Hematopoietic multipotent progenitor cell (in vitro differentiated cells): ENCODE measurements at regions not wholly inside any gene's neighbourhood (a gene's known extent, or its start where the extent isn't known, plus 50 kb on each side); places are given as distances from the start of the nearest gene placed in this dataset.
"Not testable (repeated sequence)": the region's sequence is repeated elsewhere in the genome, so short reads cannot be mapped to it uniquely, and the experiment has no call there.

ENCODE experiments used
- DNase-seq, 3 donors: peaks; one replicate each; pipeline ENCODE4 v3.0.0-alpha.2; 2011 to 2015; ENCODE audit warnings: low read depth in 2 of 3, low spot score in 2 of 3

- no peak for DNase-seq
Observed at GRCh38 chr15:92705764-92706163, 50.2 kb upstream of the FAM174B start.

GRCh38 chr15:92706201-92706600, 50.6 kb upstream of the FAM174B start:
- no peak for DNase-seq

- no peak for DNase-seq
Observed at GRCh38 chr15:92707880-92708551, 52.4 kb upstream of the FAM174B start.

- no peak for DNase-seq
Observed at GRCh38 chr15:92708635-92709034, 53.1 kb upstream of the FAM174B start.

- DNase-seq, result peak in 2 of 3 donors; percentile 26 to 51
Observed at GRCh38 chr15:92709110-92709790, 53.7 kb upstream of the FAM174B start.

GRCh38 chr15:92711457-92711831, 55.9 kb upstream of the FAM174B start:
- no peak for DNase-seq

- peak in 2 of 3 donors; percentile 27 to 37 for DNase-seq
Observed at GRCh38 chr15:92714077-92714476, 58.5 kb upstream of the FAM174B start.

GRCh38 chr15:92714477-92715401, 59.2 kb upstream of the FAM174B start:
- DNase-seq, result peak; percentile 42 to 91 (median 77)

- no peak for DNase-seq
Observed at GRCh38 chr15:92715758-92716157, 60.2 kb upstream of the FAM174B start.

GRCh38 chr15:92719021-92719420, 63.4 kb upstream of the FAM174B start:
- no peak for DNase-seq

- no peak for DNase-seq
Observed at GRCh38 chr15:92724144-92724543, 68.6 kb upstream of the FAM174B start.

GRCh38 chr15:92725171-92725570, 69.6 kb upstream of the FAM174B start:
- no peak for DNase-seq

GRCh38 chr15:92728266-92728665, 72.7 kb upstream of the FAM174B start:
- DNase-seq, result no peak

GRCh38 chr15:92733090-92733933, 77.7 kb upstream of the FAM174B start:
- DNase-seq, result peak in 1 of 3 donors; percentile 13

GRCh38 chr15:92733934-92734521, 78.5 kb upstream of the FAM174B start:
- peak in 2 of 3 donors; percentile 46 to 64 for DNase-seq

GRCh38 chr15:92739246-92739645, 83.7 kb upstream of the FAM174B start:
- DNase-seq, result not testable (repeated sequence)

GRCh38 chr15:92745845-92746271, 90.3 kb upstream of the FAM174B start:
- no peak for DNase-seq

GRCh38 chr15:92747047-92747446, 91.5 kb upstream of the FAM174B start:
- DNase-seq, result no peak

- DNase-seq, result no peak
Observed at GRCh38 chr15:92749216-92749615, 93.6 kb upstream of the FAM174B start.

GRCh38 chr15:92749946-92750345, 94.4 kb upstream of the FAM174B start:
- DNase-seq, result no peak
